Bronchial epithelial cell (primary cell): ENCODE measurements at regions not wholly inside any gene's neighbourhood (a gene's known extent, or its start where the extent isn't known, plus 50 kb on each side); places are given as distances from the start of the nearest gene placed in this dataset.

ENCODE experiments used
- DNase-seq: peaks from one replicate; pipeline ENCODE4 v3.0.0-alpha.2; 2010; ENCODE audit warnings: low read depth
- FAIRE-seq: peaks from 2 replicates; lab custom pipeline; 2011; peaks lifted over from hg19 to GRCh38; lab: Jason Lieb, UNC
- H3K27me3 ChIP-seq: 2 replicates; pipeline ENCODE4 v1.5.1; 2011; ENCODE audit warnings: low read length; ENCODE audit not compliant: control insufficient read depth, insufficient read depth
- H3K36me3 ChIP-seq: 2 replicates; pipeline ENCODE4 v1.5.1; 2011; ENCODE audit warnings: low read length; ENCODE audit not compliant: control insufficient read depth, insufficient read depth
- H3K4me3 ChIP-seq: 2 replicates; pipeline ENCODE4 v1.5.1; 2011; ENCODE audit warnings: mild to moderate bottlenecking, low read depth, low read length, control low read depth
- CTCF ChIP-seq: IDR thresholded peaks from 2 replicates; pipeline ENCODE4 v1.5.1; 2011; ENCODE audit warnings: mild to moderate bottlenecking, moderate library complexity, low read length, control low read depth, inconsistent platforms; ENCODE audit not compliant: insufficient read depth, severe bottlenecking

GRCh38 chr1:101732261-101732660 is 264.5 kb downstream of the OLFM3 start:
- TF ChIP-seq CTCF: no peak
- FAIRE-seq: no peak
- no peak for DNase-seq

GRCh38 chr1:101733340-101733739 is 263.4 kb downstream of the OLFM3 start:
- no peak for DNase-seq
- no peaks in the 10 kb centered on the region for H3K36me3 ChIP-seq
- no peak for TF ChIP-seq CTCF
- no peak overlapping the region for H3K4me3 ChIP-seq
- no peaks in the 10 kb centered on the region for H3K27me3 ChIP-seq
- FAIRE-seq: no peak

More at GRCh38 chr1:101732261-101732660, 264.5 kb downstream of the OLFM3 start:
- Histone ChIP-seq H3K27me3 (no peaks in the 10 kb centered on the region), H3K4me3 (no peak overlapping the region), H3K36me3 (no peaks in the 10 kb centered on the region)

- FAIRE-seq: no peak
- Histone ChIP-seq H3K36me3 (no peaks in the 10 kb centered on the region), H3K4me3 (no peak overlapping the region), H3K27me3 (no peaks in the 10 kb centered on the region)
- DNase-seq: peak; percentile 77
- no peak for TF ChIP-seq CTCF
These were observed 258.3 kb downstream of the OLFM3 start for GRCh38 chr1:101738475-101738874.

GRCh38 chr1:101739146-101739545 is 257.6 kb downstream of the OLFM3 start:
- FAIRE-seq: no peak
- H3K4me3 ChIP-seq: no peak overlapping the region
- no peak for TF ChIP-seq CTCF
- no peaks in the 10 kb centered on the region for H3K27me3 ChIP-seq
- no peaks in the 10 kb centered on the region for H3K36me3 ChIP-seq
- DNase-seq: no peak

GRCh38 chr1:101739826-101740330 is 256.8 kb downstream of the OLFM3 start:
- TF ChIP-seq CTCF: no peak
- FAIRE-seq (no peak), DNase-seq (no peak)
- no peaks in the 10 kb centered on the region for H3K27me3 ChIP-seq
- no peaks in the 10 kb centered on the region for H3K36me3 ChIP-seq
- no peak overlapping the region for H3K4me3 ChIP-seq

- H3K27me3 ChIP-seq: no peaks in the 10 kb centered on the region
- no peak for TF ChIP-seq CTCF
- no peak overlapping the region for H3K4me3 ChIP-seq
- no peak for FAIRE-seq
- H3K36me3 ChIP-seq: no peaks in the 10 kb centered on the region
- DNase-seq: peak; percentile 41
These were observed 254.8 kb downstream of the OLFM3 start for GRCh38 chr1:101741910-101742309.
